ENCODE measurements at regions not wholly inside any gene's neighbourhood (a gene's known extent, or its start where the extent isn't known, plus 50 kb on each side); places are given as distances from the start of the nearest gene placed in this dataset.

- DNase-seq (ENCODE audit: low read depth) = no peak
- H3K4me3 ChIP-seq (ENCODE audit: low read depth, low read length) = no peak overlapping the region
- no peak for TF ChIP-seq CTCF (IDR thresholded peaks at IDR 0.05; ENCODE audit: control insufficient read depth, extremely low read depth, insufficient read depth)
These were observed 304.4 kb downstream of the DMRT2 start for GRCh38 chr9:1354606-1355005.

DNA sequence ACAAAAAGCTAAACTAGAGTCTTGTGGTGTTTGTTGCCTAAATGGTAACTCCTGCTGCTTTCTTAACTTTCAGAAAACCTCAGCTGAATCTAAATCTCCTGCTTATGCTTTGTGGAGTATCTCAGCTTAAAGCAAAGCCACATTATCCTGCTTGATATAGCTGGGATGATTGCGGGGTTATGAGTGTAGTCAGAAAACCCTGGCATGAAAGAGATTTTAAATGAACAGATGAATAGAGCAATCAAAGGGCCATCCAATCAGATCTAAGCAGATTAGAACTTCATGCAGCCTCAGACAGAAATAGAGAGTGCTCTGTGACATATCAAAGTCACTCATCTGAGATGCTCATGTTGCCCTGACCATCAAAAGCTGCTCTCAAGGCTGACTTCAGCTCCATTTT, 305.5 kb downstream of the DMRT2 start:
- no peak overlapping the region for H3K4me3 ChIP-seq (ENCODE audit: low read depth, low read length)
- no peak for DNase-seq (ENCODE audit: low read depth)
- no peak for TF ChIP-seq CTCF (IDR thresholded peaks at IDR 0.05; ENCODE audit: control insufficient read depth, extremely low read depth, insufficient read depth)

DNA sequence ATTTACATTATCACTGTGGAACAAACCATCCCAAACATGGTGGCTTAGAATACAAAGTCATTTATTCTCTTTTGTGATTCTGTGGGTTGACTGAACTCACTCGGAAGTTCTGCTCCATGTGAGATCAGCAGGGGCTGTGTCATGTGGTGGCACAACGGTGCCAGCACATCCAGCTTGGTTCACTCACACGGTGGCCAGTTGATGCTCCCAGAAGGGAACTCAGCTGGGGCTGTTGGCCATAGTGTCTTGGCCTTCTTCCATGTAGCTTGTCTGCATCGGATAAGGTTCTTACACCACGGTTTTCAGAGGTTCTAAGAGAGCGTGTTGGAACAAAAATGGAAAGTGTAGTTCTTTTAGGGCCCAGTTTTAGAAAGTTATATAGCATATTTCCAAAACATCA, 312.7 kb downstream of the DMRT2 start:
- no peak for TF ChIP-seq CTCF (IDR thresholded peaks at IDR 0.05; ENCODE audit: control insufficient read depth, extremely low read depth, insufficient read depth)
- H3K4me3 ChIP-seq (ENCODE audit: low read depth, low read length) = no peak overlapping the region
- DNase-seq (ENCODE audit: low read depth) = no peak

GRCh38 chr9:1366276-1366675, 316.1 kb downstream of the DMRT2 start:
- DNase-seq (ENCODE audit: low read depth) = no peak
- H3K4me3 ChIP-seq (ENCODE audit: low read depth, low read length) = no peak overlapping the region
- TF ChIP-seq CTCF (IDR thresholded peaks at IDR 0.05; ENCODE audit: control insufficient read depth, extremely low read depth, insufficient read depth) = no peak

GRCh38 chr9:1369297-1369696, 319.1 kb downstream of the DMRT2 start:
- TF ChIP-seq CTCF (IDR thresholded peaks at IDR 0.05; ENCODE audit: control insufficient read depth, extremely low read depth, insufficient read depth) = no peak
- DNase-seq (ENCODE audit: low read depth) = no peak
- H3K4me3 ChIP-seq (ENCODE audit: low read depth, low read length) = no peak overlapping the region

- no peak for TF ChIP-seq CTCF (IDR thresholded peaks at IDR 0.05; ENCODE audit: control insufficient read depth, extremely low read depth, insufficient read depth)
- no peak for DNase-seq (ENCODE audit: low read depth)
These were observed 323.3 kb downstream of the DMRT2 start for GRCh38 chr9:1373445-1373844.

DNA sequence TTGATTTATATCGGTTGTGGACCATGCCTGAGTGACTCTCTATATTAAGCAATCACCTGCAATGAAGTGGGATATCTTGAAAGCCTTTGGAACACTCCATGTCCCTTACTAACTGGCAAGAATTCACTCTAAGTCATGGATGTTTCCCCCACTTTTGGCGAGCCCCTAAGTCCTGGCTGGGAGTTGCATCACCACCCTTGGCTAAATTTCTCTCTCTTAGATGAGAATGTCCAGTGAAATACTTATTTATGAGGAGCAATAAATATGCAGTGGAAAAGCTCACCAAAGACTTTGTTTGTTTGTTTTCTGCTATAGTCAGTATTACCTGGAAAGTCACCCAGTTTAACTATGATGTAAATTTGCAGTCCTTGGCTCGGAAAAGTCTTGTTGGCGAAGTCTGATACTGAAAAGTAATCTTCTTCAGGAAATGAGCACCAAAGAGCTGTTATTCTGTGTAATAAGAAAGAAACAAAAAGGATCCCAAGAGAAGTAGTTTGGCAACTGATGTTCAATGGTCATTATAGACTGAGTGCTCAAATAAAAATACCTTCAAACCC, 333.8 kb downstream of the DMRT2 start:
- DNase-seq (ENCODE audit: low read depth) = no peak
- no peak for TF ChIP-seq CTCF (IDR thresholded peaks at IDR 0.05; ENCODE audit: control insufficient read depth, extremely low read depth, insufficient read depth)
- no peak overlapping the region for H3K4me3 ChIP-seq (ENCODE audit: low read depth, low read length)

More at GRCh38 chr9:1373445-1373844, 323.3 kb downstream of the DMRT2 start:
- H3K4me3 ChIP-seq (ENCODE audit: low read depth, low read length) = no peak overlapping the region
